GM13976 (cell line): ENCODE measurements at regions not wholly inside any gene's neighbourhood (a gene's known extent, or its start where the extent isn't known, plus 50 kb on each side); places are given as distances from the start of the nearest gene placed in this dataset.
"Not testable (repeated sequence)": the region's sequence is repeated elsewhere in the genome, so short reads cannot be mapped to it uniquely, and the experiment has no call there.

Experiments used
- DNase-seq: peaks from one replicate; pipeline ENCODE4 v3.0.0; 2012; ENCODE audit warnings: low spot score
- CTCF ChIP-seq: IDR thresholded peaks from 2 replicates; pipeline ENCODE4 v1.5.1; 2012; ENCODE audit warnings: borderline replicate concordance, mild to moderate bottlenecking; ENCODE audit not compliant: insufficient read depth; ENCODE audit errors: extremely low read depth, missing control alignments, control extremely low read depth
- in situ Hi-C: fragments of 300-500 bp; cut with MboI; formaldehyde crosslinking; loops from one replicate; pipeline ENCODE4 v1.12.0; 2022; ENCODE audit warnings: low sequenced_read_pairs, mixed read lengths, inconsistent platforms; ENCODE audit not compliant: unreplicated experiment

GRCh38 chr13:80705371-80706163 is 364.6 kb upstream of the SPRY2 start:
- TF ChIP-seq CTCF: no peak

GRCh38 chr13:80704369-80704768 is 363.4 kb upstream of the SPRY2 start:
- TF ChIP-seq CTCF: no peak
- no peak for DNase-seq
- in situ Hi-C loops: no loop called here

More at GRCh38 chr13:80705371-80706163, 364.6 kb upstream of the SPRY2 start:
- DNase-seq: no peak
- in situ Hi-C loops: no loop called here

GRCh38 chr13:80695841-80696240 is 354.9 kb upstream of the SPRY2 start:
- no peak for TF ChIP-seq CTCF
- no peak for DNase-seq
- in situ Hi-C loops: no loop called here

- DNase-seq, in situ Hi-C loops: not testable (repeated sequence)
Measured at GRCh38 chr13:80691814-80692213, 350.9 kb upstream of the SPRY2 start.

GRCh38 chr13:80690208-80690607 is 349.3 kb upstream of the SPRY2 start:
- in situ Hi-C loops: no loop called here
- DNase-seq: no peak
- TF ChIP-seq CTCF: no peak

- in situ Hi-C loops: no loop called here
- no peak for DNase-seq
- TF ChIP-seq CTCF: no peak
Measured at GRCh38 chr13:80688593-80688992, 347.7 kb upstream of the SPRY2 start.

- TF ChIP-seq CTCF: no peak
- in situ Hi-C loops: no loop called here
- no peak for DNase-seq
Measured at GRCh38 chr13:80685942-80686341, 345.0 kb upstream of the SPRY2 start.
